ENCODE measurements at regions not wholly inside any gene's neighbourhood (a gene's known extent, or its start where the extent isn't known, plus 50 kb on each side); places are given as distances from the start of the nearest gene placed in this dataset.
"Not testable (repeated sequence)": the region's sequence is repeated elsewhere in the genome, so short reads cannot be mapped to it uniquely, and the experiment has no call there.

DNA sequence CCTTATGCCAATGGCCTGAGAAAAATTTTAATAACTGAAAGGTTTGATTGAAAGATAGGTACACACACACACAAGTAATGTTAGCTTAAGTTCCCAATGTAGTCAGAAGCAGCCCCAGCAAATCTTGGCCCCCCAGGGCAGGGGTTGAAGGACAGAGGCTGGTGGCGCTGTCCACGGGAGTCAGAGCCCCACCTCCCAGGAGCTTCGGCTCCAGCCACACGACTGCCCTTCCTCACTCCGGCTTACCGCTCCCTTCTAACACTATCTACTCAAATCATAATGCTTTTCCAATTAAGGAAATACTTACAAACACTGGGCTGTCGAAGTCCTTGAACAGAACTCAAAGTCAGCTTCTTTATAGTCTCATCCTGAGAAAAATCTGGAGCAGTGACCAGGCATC is 163.9 kb upstream of the NBPF12 start:
- TF ChIP-seq, protein P1, sequence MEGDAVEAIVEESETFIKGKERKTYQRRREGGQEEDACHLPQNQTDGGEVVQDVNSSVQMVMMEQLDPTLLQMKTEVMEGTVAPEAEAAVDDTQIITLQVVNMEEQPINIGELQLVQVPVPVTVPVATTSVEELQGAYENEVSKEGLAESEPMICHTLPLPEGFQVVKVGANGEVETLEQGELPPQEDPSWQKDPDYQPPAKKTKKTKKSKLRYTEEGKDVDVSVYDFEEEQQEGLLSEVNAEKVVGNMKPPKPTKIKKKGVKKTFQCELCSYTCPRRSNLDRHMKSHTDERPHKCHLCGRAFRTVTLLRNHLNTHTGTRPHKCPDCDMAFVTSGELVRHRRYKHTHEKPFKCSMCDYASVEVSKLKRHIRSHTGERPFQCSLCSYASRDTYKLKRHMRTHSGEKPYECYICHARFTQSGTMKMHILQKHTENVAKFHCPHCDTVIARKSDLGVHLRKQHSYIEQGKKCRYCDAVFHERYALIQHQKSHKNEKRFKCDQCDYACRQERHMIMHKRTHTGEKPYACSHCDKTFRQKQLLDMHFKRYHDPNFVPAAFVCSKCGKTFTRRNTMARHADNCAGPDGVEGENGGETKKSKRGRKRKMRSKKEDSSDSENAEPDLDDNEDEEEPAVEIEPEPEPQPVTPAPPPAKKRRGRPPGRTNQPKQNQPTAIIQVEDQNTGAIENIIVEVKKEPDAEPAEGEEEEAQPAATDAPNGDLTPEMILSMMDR (IDR thresholded peaks at IDR 0.05), result not testable (repeated sequence)
- not testable (repeated sequence) for TF ChIP-seq ZFX (IDR thresholded peaks at IDR 0.05; ENCODE audit: borderline replicate concordance)
